IMR-90 (cell line): ENCODE measurements at regions not wholly inside any gene's neighbourhood (a gene's known extent, or its start where the extent isn't known, plus 50 kb on each side); places are given as distances from the start of the nearest gene placed in this dataset.

ENCODE experiments used
- ATAC-seq: fragments of 200-7000 bp; cut with Tn5 transposase; 2 replicates; pipeline ENCODE4 v1.9.1; 2020; ENCODE audit warnings: low read depth, mild to moderate bottlenecking, moderate library complexity
- BruUV-seq: library from RNA; stranded (reverse); fragments of 400-500 nt; replicated peaks from 2 replicates; lab custom pipeline; 2021; lab: Mats Ljungman, UMichigan
- CTCF ChIA-PET: fragments of 300-600 bp; formaldehyde crosslinking; extraction: SDS; loops from one replicate; lab custom pipeline; 2021; ENCODE audit warnings: antibody characterized with exemption; lab: Yijun Ruan, JAX
- POLR2A ChIA-PET: fragments of 300-600 bp; sonication (Branson Sonifier 250); formaldehyde crosslinking; loops from one replicate; lab custom pipeline; 2022; ENCODE audit warnings: antibody characterized with exemption; ENCODE audit not compliant: unreplicated experiment; lab: Charles Lee
- DNase-seq: peaks from one replicate; pipeline ENCODE4 v3.0.0; 2013
- H2AFZ ChIP-seq: replicated peaks from 2 replicates; pipeline ENCODE3; 2013; ENCODE audit warnings: low read length, mild to moderate bottlenecking; ENCODE audit not compliant: poor library complexity
- H2AK5ac ChIP-seq: 2 replicates; pipeline ENCODE4 v1.6.1; 2013; ENCODE audit warnings: low read depth, low read length, inconsistent platforms
- H2AK9ac ChIP-seq: replicated peaks from 2 replicates; pipeline ENCODE3; 2013; ENCODE audit warnings: mild to moderate bottlenecking, low read depth, low read length, moderate library complexity; ENCODE audit not compliant: poor library complexity
- H2BK120ac ChIP-seq: 2 replicates; pipeline ENCODE4 v1.6.1; 2013; ENCODE audit warnings: low read depth, low read length, inconsistent platforms
- H2BK15ac ChIP-seq: 3 replicates; pipeline ENCODE4 v1.6.1; 2013; ENCODE audit warnings: low read depth, low read length, inconsistent platforms
- H2BK20ac ChIP-seq: 2 replicates; pipeline ENCODE4 v1.6.1; 2013; ENCODE audit warnings: low read depth, mild to moderate bottlenecking, inconsistent platforms, low read length, moderate library complexity
- H2BK5ac ChIP-seq: 2 replicates; pipeline ENCODE4 v1.6.1; 2013; ENCODE audit warnings: mild to moderate bottlenecking, low read depth, low read length, inconsistent platforms; ENCODE audit not compliant: poor library complexity, severe bottlenecking
- H3K14ac ChIP-seq: replicated peaks from 2 replicates; pipeline ENCODE4 v1.6.1; 2013; ENCODE audit warnings: low read depth, low read length, inconsistent platforms
- H3K18ac ChIP-seq: 2 replicates; pipeline ENCODE4 v1.6.1; 2013; ENCODE audit warnings: low read depth, low read length, control low read depth
- H3K23ac ChIP-seq: 2 replicates; pipeline ENCODE4 v1.6.1; 2013; ENCODE audit warnings: low read depth, low read length, inconsistent platforms
- H3K27ac ChIP-seq: 2 replicates; pipeline ENCODE4 v1.5.1; 2013; ENCODE audit warnings: mild to moderate bottlenecking, control low read depth, low read length; ENCODE audit not compliant: insufficient read depth
- H3K27me3 ChIP-seq: 2 replicates; pipeline ENCODE4 v1.6.1; 2013; ENCODE audit warnings: low read length; ENCODE audit not compliant: control insufficient read depth, insufficient read depth
- H3K36me3 ChIP-seq: 2 replicates; pipeline ENCODE4 v1.6.1; 2013; ENCODE audit warnings: low read length, mixed read lengths; ENCODE audit not compliant: control insufficient read depth, insufficient read depth
- H3K4ac ChIP-seq: 2 replicates; pipeline ENCODE4 v1.6.1; 2013; ENCODE audit warnings: low read depth, low read length, inconsistent platforms
- H3K4me1 ChIP-seq: 2 replicates; pipeline ENCODE4 v1.6.1; 2013; ENCODE audit warnings: low read length, mixed read lengths; ENCODE audit not compliant: control insufficient read depth, insufficient read depth
- H3K4me2 ChIP-seq: 2 replicates; pipeline ENCODE4 v1.6.1; 2013; ENCODE audit warnings: low read depth, mild to moderate bottlenecking, control low read depth, low read length, moderate library complexity
- H3K4me3 ChIP-seq: 2 replicates; pipeline ENCODE4 v1.5.1; 2013; ENCODE audit warnings: low read depth, mild to moderate bottlenecking, control low read depth, low read length, moderate library complexity; ENCODE audit not compliant: insufficient read depth
- H3K56ac ChIP-seq: 2 replicates; pipeline ENCODE4 v1.6.1; 2013; ENCODE audit warnings: low read length, inconsistent platforms; ENCODE audit not compliant: insufficient read depth; ENCODE audit errors: extremely low read depth
- H3K79me1 ChIP-seq, 2 experiments: 2 replicates each; pipeline ENCODE4 v1.6.1; 2013; ENCODE audit warnings: low read length in 2 of 2, inconsistent platforms in 1 of 2, low read depth in 1 of 2
- H3K9ac ChIP-seq: 2 replicates; pipeline ENCODE4 v1.6.1; 2013; ENCODE audit warnings: low read depth, low read length, control low read depth
- H3K9me1 ChIP-seq: 2 replicates; pipeline ENCODE4 v1.6.1; 2013; ENCODE audit warnings: low read length, inconsistent platforms; ENCODE audit not compliant: insufficient read depth
- H3K9me3 ChIP-seq: 2 replicates; pipeline ENCODE4 v1.6.1; 2013; ENCODE audit warnings: low read length; ENCODE audit not compliant: control insufficient read depth, insufficient read depth
- H4K20me1 ChIP-seq: 2 replicates; pipeline ENCODE4 v1.6.1; 2013; ENCODE audit warnings: low read length, inconsistent platforms; ENCODE audit not compliant: insufficient read depth
- H4K5ac ChIP-seq: 2 replicates; pipeline ENCODE4 v1.6.1; 2013; ENCODE audit warnings: mild to moderate bottlenecking, low read depth, low read length, control low read depth
- H4K8ac ChIP-seq, 2 experiments: 2 replicates each; pipeline ENCODE4 v1.6.1; 2013; ENCODE audit warnings: low read depth in 2 of 2, low read length in 2 of 2, control low read depth in 1 of 2, inconsistent platforms in 1 of 2
- H4K91ac ChIP-seq: 2 replicates; pipeline ENCODE4 v1.6.1; 2013; ENCODE audit warnings: low read depth, low read length, inconsistent platforms; ENCODE audit not compliant: insufficient read depth
- MAFK ChIP-seq: IDR thresholded peaks from 2 replicates; pipeline ENCODE4 v1.6.1; 2012; ENCODE audit warnings: low read depth, low read length, improper control_type of control experiment
- MXI1 ChIP-seq: IDR thresholded peaks from 2 replicates; pipeline ENCODE4 v1.6.1; 2012; ENCODE audit warnings: low read depth, mild to moderate bottlenecking, low read length, moderate library complexity, borderline replicate concordance
- NFE2L2 ChIP-seq: fragments of 150-350 bp; IDR thresholded peaks from 2 replicates; pipeline ENCODE4 v1.6.1; 2016; ENCODE audit warnings: low read depth, mild to moderate bottlenecking, low read length
- RAD21 ChIP-seq: IDR thresholded peaks from 2 replicates; pipeline ENCODE4 v1.6.1; 2012; ENCODE audit warnings: low read length, improper control_type of control experiment
- WGBS, 2 experiments: methylation state at CpG; one replicate each; pipeline versions ENCODE4 v1.1.5 to v1.1.7; 2013; ENCODE audit warnings: missing lambda C conversion rate in 2 of 2; ENCODE audit not compliant: insufficient read length in 1 of 2; ENCODE audit errors: extremely low coverage in 2 of 2; 5-methylcytosine and 5-hydroxymethylcytosine counted together
- dilution Hi-C: fragments of 300-500 bp; cut with HindIII; formaldehyde crosslinking; loops from one replicate; pipeline ENCODE4 v1.14.3; 2018; ENCODE audit warnings: low sequenced_read_pairs; ENCODE audit not compliant: unreplicated experiment
- in situ Hi-C: fragments of 300-500 bp; cut with MboI; formaldehyde crosslinking; loops from 3 replicates; pipeline ENCODE4 v1.14.3; 2019; ENCODE audit warnings: low sequenced_read_pairs, inconsistent platforms, mixed read lengths
- intact Hi-C: fragments of 100-400 bp; cut with micrococcal nuclease; formaldehyde crosslinking; loops from 2 replicates; pipeline ENCODE4 v1.10.0; 2022
- TF ChIP-seq, protein P1 (sequence below): fragments of 150-350 bp; IDR thresholded peaks from 2 replicates; pipeline ENCODE4 v1.6.1; 2016; ENCODE audit warnings: low read depth, mild to moderate bottlenecking, low read length, moderate library complexity, borderline replicate concordance

GRCh38 chr2:237184919-237185552, 99.3 kb downstream of the COPS8 start (continued):
- TF ChIP-seq, protein P1, sequence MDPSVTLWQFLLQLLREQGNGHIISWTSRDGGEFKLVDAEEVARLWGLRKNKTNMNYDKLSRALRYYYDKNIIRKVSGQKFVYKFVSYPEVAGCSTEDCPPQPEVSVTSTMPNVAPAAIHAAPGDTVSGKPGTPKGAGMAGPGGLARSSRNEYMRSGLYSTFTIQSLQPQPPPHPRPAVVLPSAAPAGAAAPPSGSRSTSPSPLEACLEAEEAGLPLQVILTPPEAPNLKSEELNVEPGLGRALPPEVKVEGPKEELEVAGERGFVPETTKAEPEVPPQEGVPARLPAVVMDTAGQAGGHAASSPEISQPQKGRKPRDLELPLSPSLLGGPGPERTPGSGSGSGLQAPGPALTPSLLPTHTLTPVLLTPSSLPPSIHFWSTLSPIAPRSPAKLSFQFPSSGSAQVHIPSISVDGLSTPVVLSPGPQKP = no peak
- TF ChIP-seq MXI1 = no peak
- TF ChIP-seq RAD21 = no peak
- no peak for TF ChIP-seq NFE2L2

DNA sequence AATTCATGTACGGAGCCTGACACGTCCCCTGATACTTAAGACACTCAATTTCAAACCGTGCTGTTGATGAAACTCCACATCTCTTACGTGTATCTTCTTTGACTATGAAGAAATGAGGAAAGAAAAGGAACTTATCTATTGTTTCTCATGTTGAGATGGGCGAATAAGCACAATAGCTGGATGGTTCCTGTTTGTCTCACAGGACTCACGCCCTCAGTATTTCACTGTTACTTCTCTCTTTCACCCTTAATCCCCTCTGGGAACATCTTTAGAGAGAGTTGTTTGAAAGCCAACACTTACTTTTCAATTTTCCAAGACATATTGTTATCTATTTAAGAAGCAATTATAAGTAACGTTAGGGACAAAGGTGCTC, 99.8 kb downstream of the COPS8 start:
- Histone ChIP-seq H3K9ac (no peak overlapping the region), H3K27me3 (no peaks in the 10 kb centered on the region), H3K4ac (peak overlapping the region; percentile 85), H2AFZ (no peak overlapping the region), H3K4me2 (no peak overlapping the region), H3K27ac (peak overlapping the region; percentile 36), H3K4me3 (no peak overlapping the region), H3K79me1 (peaks cover 28 to 36% of the 10 kb centered on the region in 2 experiments; a peak in 3 of 4 replicates), H4K8ac (peak overlapping the region; percentile 71 to 94), H3K4me1 (peaks cover 24% of the 10 kb centered on the region), H2AK5ac (peak overlapping the region; percentile 79), H3K18ac (peak overlapping the region; percentile 88), H3K9me3 (no peaks in the 10 kb centered on the region), H4K91ac (peak overlapping the region; percentile 100), H4K20me1 (no peaks in the 10 kb centered on the region), H3K14ac (peak overlapping the region; percentile 91), H3K9me1 (peaks cover 22% of the 10 kb centered on the region), H2AK9ac (no peak overlapping the region), H2BK15ac (peak overlapping the region; percentile 79; the same call in 2 of the 3 replicates), H2BK20ac (peak overlapping the region; percentile 99), H3K56ac (0 out of 2 replicates have a peak overlapping the region, but pooled peaks have one; percentile 90), H3K23ac (no peak overlapping the region; the same call in 1 of the 2 replicates), H2BK120ac (peak overlapping the region; percentile 99), H4K5ac (peak overlapping the region; percentile 90; the same call in 1 of the 2 replicates), H3K36me3 (no peaks in the 10 kb centered on the region), H2BK5ac (peak overlapping the region; percentile 94)
- intact Hi-C loops = no loop called here
- no peak for TF ChIP-seq MAFK
- dilution Hi-C loops = no loop called here
- CTCF ChIA-PET = interaction anchor here (1.6 to 2.0 kb wide), 2 partner anchors 10 to 20 kb away, joined by 5 to 7 read pairs; no protein-coding TSS in a partner anchor
- DNase-seq = no peak
- in situ Hi-C loops = no loop called here
- WGBS, 2 experiments = no CpG with 5 or more reads among the region's 7 CpGs
- no peak for ATAC-seq
- BruUV-seq = no TSS peak
- POLR2A ChIA-PET = no interaction called here
